MCF 10A (cell line): ENCODE measurements at regions not wholly inside any gene's neighbourhood (a gene's known extent, or its start where the extent isn't known, plus 50 kb on each side); places are given as distances from the start of the nearest gene placed in this dataset.

Experiments
- BruUV-seq: library from RNA; stranded (reverse); fragments of 400-500 nt; replicated peaks from 2 replicates; lab custom pipeline; 2021; lab: Mats Ljungman, UMichigan
- CTCF ChIA-PET: fragments of 300-600 bp; sonication (Branson Sonifier 250); formaldehyde crosslinking; extraction: SDS; loops from one replicate; lab custom pipeline; 2021; ENCODE audit warnings: antibody characterized with exemption, inconsistent platforms; lab: Yijun Ruan, JAX
- POLR2A ChIA-PET: fragments of 300-600, 350-650 bp; sonication (Branson Sonifier 250); formaldehyde crosslinking; extraction: SDS; loops from one replicate; lab custom pipeline; 2020; ENCODE audit warnings: antibody characterized with exemption, inconsistent platforms; lab: Yijun Ruan, JAX
- DNase-seq: peaks from one replicate; pipeline ENCODE4 v3.0.0-alpha.2; 2018; ENCODE audit not compliant: unreplicated experiment
- H3K27ac Mint-ChIP-seq: one replicate; pipeline ENCODE4 v1.8.0; 2022; ENCODE audit warnings: mild to moderate bottlenecking, low read depth, mixed read lengths; ENCODE audit not compliant: unreplicated experiment
- H3K27me3 Mint-ChIP-seq: one replicate; pipeline ENCODE4 v1.8.0; 2022; ENCODE audit warnings: mixed read lengths; ENCODE audit not compliant: insufficient read depth, unreplicated experiment
- H3K36me3 Mint-ChIP-seq: one replicate; pipeline ENCODE4 v1.8.0; 2022; ENCODE audit warnings: mild to moderate bottlenecking, moderate library complexity, mixed read lengths; ENCODE audit not compliant: insufficient read depth, unreplicated experiment
- H3K4me1 Mint-ChIP-seq: one replicate; pipeline ENCODE4 v1.8.0; 2022; ENCODE audit warnings: mixed read lengths; ENCODE audit not compliant: insufficient read depth, unreplicated experiment
- H3K4me3 Mint-ChIP-seq: one replicate; pipeline ENCODE4 v1.8.0; 2022; ENCODE audit warnings: mild to moderate bottlenecking, moderate library complexity, mixed read lengths; ENCODE audit not compliant: unreplicated experiment
- H3K9me3 Mint-ChIP-seq: one replicate; pipeline ENCODE4 v1.8.0; 2022; ENCODE audit warnings: mixed read lengths; ENCODE audit not compliant: unreplicated experiment
- CTCF ChIP-seq: fragments of 200-600 bp; IDR thresholded peaks from one replicate; pipeline ENCODE4 v1.8.0; 2022; ENCODE audit warnings: antibody characterized with exemption, mild to moderate bottlenecking; ENCODE audit not compliant: unreplicated experiment
- intact Hi-C: fragments of 100-400 bp; cut with micrococcal nuclease; formaldehyde crosslinking; loops from 2 replicates; pipeline ENCODE4 v1.14.1; 2022

GRCh38 chr22:47592791-47593190 is 830.3 kb downstream of the TBC1D22A start:
- no TSS peak for BruUV-seq

GRCh38 chr22:47591709-47592108 is 829.3 kb downstream of the TBC1D22A start:
- Mint-ChIP-seq H3K4me3 (no peak overlapping the region), H3K27me3 (no peaks in the 10 kb centered on the region), H3K9me3 (no peaks in the 10 kb centered on the region), H3K4me1 (peaks cover 7% of the 10 kb centered on the region), H3K27ac (no peak overlapping the region), H3K36me3 (peaks cover 5% of the 10 kb centered on the region)
- no TSS peak for BruUV-seq
- no peak for TF ChIP-seq CTCF
- ChIA-PET CTCF (no interaction called here), POLR2A (no interaction called here)
- no peak for DNase-seq
- intact Hi-C loops, result no loop called here

More at GRCh38 chr22:47592791-47593190, 830.3 kb downstream of the TBC1D22A start:
- Mint-ChIP-seq H3K4me1 (peaks cover 16% of the 10 kb centered on the region), H3K36me3 (peaks cover 5% of the 10 kb centered on the region), H3K27ac (no peak overlapping the region), H3K4me3 (no peak overlapping the region), H3K27me3 (no peaks in the 10 kb centered on the region), H3K9me3 (no peaks in the 10 kb centered on the region)
- intact Hi-C loops, result no loop called here
- no peak for DNase-seq
- ChIA-PET CTCF (interaction anchor here (0.6 kb wide), 1 partner anchor 10 kb away, joined by 3 read pairs; no protein-coding TSS in a partner anchor), POLR2A (no interaction called here)
- no peak for TF ChIP-seq CTCF

- H3K4me1 Mint-ChIP-seq, result peaks cover 7% of the 10 kb centered on the region
- H3K27me3 Mint-ChIP-seq, result no peaks in the 10 kb centered on the region
- H3K4me3 Mint-ChIP-seq, result no peak overlapping the region
- BruUV-seq, result no TSS peak
- intact Hi-C loops, result no loop called here
- TF ChIP-seq CTCF, result no peak
- ChIA-PET CTCF (interaction anchor here (0.7 kb wide), 1 partner anchor 347 kb away, joined by 4 read pairs; no protein-coding TSS in a partner anchor), POLR2A (no interaction called here)
- H3K27ac Mint-ChIP-seq, result no peak overlapping the region
- DNase-seq, result no peak
- peaks cover 5% of the 10 kb centered on the region for H3K36me3 Mint-ChIP-seq
- no peaks in the 10 kb centered on the region for H3K9me3 Mint-ChIP-seq
Observed at GRCh38 chr22:47591016-47591415, 828.6 kb downstream of the TBC1D22A start.

GRCh38 chr22:47589271-47590250 is 827.1 kb downstream of the TBC1D22A start:
- BruUV-seq, result no TSS peak
- Mint-ChIP-seq H3K9me3 (no peaks in the 10 kb centered on the region), H3K27me3 (no peaks in the 10 kb centered on the region), H3K36me3 (peaks cover 5% of the 10 kb centered on the region), H3K4me1 (peaks cover 7% of the 10 kb centered on the region), H3K27ac (no peak overlapping the region), H3K4me3 (no peak overlapping the region)
- intact Hi-C loops, result loop anchor here (5.0 kb wide), 3 partner anchors 377 to 792 kb away; no protein-coding TSS in a partner anchor
- POLR2A ChIA-PET, result no interaction called here
- no peak for DNase-seq
- no peak for TF ChIP-seq CTCF
- CTCF ChIA-PET, result interaction anchor here (0.6 kb wide), 2 partner anchors 126 to 785 kb away, joined by 3 to 4 read pairs; no protein-coding TSS in a partner anchor
